ENCODE measurements at regions not wholly inside any gene's neighbourhood (a gene's known extent, or its start where the extent isn't known, plus 50 kb on each side); places are given as distances from the start of the nearest gene placed in this dataset.

- no peaks in the 10 kb centered on the region for H3K27me3 Mint-ChIP-seq (ENCODE audit: low read depth)
- H3K4me3 Mint-ChIP-seq (ENCODE audit: unreplicated experiment) = no peak overlapping the region
- TF ChIP-seq, protein P1, sequence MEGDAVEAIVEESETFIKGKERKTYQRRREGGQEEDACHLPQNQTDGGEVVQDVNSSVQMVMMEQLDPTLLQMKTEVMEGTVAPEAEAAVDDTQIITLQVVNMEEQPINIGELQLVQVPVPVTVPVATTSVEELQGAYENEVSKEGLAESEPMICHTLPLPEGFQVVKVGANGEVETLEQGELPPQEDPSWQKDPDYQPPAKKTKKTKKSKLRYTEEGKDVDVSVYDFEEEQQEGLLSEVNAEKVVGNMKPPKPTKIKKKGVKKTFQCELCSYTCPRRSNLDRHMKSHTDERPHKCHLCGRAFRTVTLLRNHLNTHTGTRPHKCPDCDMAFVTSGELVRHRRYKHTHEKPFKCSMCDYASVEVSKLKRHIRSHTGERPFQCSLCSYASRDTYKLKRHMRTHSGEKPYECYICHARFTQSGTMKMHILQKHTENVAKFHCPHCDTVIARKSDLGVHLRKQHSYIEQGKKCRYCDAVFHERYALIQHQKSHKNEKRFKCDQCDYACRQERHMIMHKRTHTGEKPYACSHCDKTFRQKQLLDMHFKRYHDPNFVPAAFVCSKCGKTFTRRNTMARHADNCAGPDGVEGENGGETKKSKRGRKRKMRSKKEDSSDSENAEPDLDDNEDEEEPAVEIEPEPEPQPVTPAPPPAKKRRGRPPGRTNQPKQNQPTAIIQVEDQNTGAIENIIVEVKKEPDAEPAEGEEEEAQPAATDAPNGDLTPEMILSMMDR (IDR thresholded peaks at IDR 0.05) = no peak
- no peaks in the 10 kb centered on the region for H3K9me3 Mint-ChIP-seq (ENCODE audit: low read depth)
- H3K4me1 Mint-ChIP-seq (ENCODE audit: low read depth) = peaks cover 14% of the 10 kb centered on the region
- no peaks in the 10 kb centered on the region for H3K36me3 Mint-ChIP-seq (ENCODE audit: low read depth)
- no peak for DNase-seq (ENCODE audit: low spot score)
- peak overlapping the region; percentile 54 for H3K27ac Mint-ChIP-seq (ENCODE audit: unreplicated experiment)
Observed at GRCh38 chr2:20141806-20142205, 83.1 kb downstream of the SDC1 start.

DNA sequence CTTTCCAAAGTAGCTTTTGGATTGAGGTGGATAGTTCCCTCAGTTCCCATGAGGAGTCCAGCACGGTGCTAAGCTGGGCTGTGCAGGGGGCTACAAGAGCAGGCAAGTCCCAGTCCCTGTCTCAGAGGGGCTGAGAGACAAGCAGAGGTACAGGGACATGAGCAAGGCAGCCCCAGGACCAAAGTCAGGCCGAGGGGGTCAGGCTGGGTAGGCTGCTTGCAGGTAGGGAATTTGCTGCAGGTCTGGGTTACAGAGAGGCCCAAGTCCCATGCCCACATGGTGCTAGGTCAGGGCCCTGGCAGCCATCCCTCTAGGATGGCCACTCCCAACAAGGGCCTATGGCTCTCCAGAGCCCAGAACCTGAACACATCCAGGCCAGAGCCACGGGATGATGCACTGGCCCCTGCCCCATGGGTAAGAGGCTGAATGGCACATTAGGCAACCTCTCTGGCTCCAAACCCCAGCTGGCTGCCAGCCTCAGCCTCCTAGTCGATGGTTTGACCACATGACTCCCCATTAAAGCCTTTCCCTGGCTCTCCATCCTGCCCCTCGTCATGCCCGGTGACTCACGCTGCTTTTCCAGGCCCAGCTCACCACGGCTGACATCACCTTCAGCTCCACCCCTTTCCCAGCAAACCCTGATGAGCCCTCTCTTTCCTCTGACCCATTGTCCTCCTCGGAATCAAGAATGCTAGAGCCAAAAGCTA is 83.7 kb downstream of the SDC1 start:
- Mint-ChIP-seq H3K4me3 (ENCODE audit: unreplicated experiment) (no peak overlapping the region), H3K27me3 (ENCODE audit: low read depth) (no peaks in the 10 kb centered on the region), H3K27ac (ENCODE audit: unreplicated experiment) (peak overlapping the region; percentile 54), H3K36me3 (ENCODE audit: low read depth) (no peaks in the 10 kb centered on the region), H3K9me3 (ENCODE audit: low read depth) (no peaks in the 10 kb centered on the region), H3K4me1 (ENCODE audit: low read depth) (peaks cover 13% of the 10 kb centered on the region)
- TF ChIP-seq, protein P1 (IDR thresholded peaks at IDR 0.05) = no peak
- DNase-seq (ENCODE audit: low spot score) = no peak

- no peaks in the 10 kb centered on the region for H3K36me3 Mint-ChIP-seq (ENCODE audit: low read depth)
- H3K27ac Mint-ChIP-seq (ENCODE audit: unreplicated experiment) = no peak overlapping the region
- peaks cover 14% of the 10 kb centered on the region for H3K4me1 Mint-ChIP-seq (ENCODE audit: low read depth)
- H3K4me3 Mint-ChIP-seq (ENCODE audit: unreplicated experiment) = no peak overlapping the region
- no peak for DNase-seq (ENCODE audit: low spot score)
- no peaks in the 10 kb centered on the region for H3K9me3 Mint-ChIP-seq (ENCODE audit: low read depth)
- TF ChIP-seq, protein P1 (IDR thresholded peaks at IDR 0.05) = no peak
- no peaks in the 10 kb centered on the region for H3K27me3 Mint-ChIP-seq (ENCODE audit: low read depth)
Observed at GRCh38 chr2:20140321-20141055, 84.4 kb downstream of the SDC1 start.

DNA sequence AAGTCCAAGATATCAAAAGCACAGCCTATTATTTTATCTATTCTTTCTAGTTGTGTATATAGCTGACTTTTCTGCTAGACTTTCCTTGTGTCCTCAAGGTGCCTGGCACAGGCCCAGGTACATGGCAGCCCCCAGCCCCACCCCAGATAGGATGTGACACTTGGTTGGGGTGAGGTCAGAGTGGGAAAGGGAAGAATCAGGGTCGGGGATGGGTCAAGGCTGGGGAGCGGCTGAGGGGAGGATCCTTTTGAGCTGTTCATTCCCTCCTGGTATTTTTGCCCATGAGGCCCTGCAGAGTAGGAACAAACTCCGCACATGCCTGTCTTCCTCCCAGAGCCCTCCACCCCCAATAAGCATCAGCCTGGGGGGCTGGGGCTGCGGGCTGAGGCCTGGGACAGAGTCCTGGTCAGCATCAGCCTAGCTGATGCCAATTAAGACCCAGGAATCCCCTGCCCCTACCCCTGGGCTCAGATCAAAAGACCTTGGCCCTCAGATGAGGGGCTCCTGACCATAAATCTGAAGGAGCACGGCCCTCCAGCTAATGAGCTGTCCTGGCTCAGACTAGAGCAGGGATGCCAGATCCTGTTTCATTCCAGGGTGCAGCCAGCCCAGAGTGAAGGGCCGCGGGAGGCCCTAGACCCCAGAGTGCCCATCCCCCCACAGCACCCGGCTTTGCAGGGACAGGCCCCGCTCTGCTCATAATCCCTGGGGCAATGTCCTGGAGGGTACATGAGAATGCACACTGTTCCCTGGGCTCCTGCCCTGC is 85.3 kb downstream of the SDC1 start:
- H3K4me3 Mint-ChIP-seq (ENCODE audit: unreplicated experiment) = no peak overlapping the region
- TF ChIP-seq, protein P1 (IDR thresholded peaks at IDR 0.05) = no peak
- no peaks in the 10 kb centered on the region for H3K27me3 Mint-ChIP-seq (ENCODE audit: low read depth)
- no peaks in the 10 kb centered on the region for H3K9me3 Mint-ChIP-seq (ENCODE audit: low read depth)
- no peak for DNase-seq (ENCODE audit: low spot score)
- no peaks in the 10 kb centered on the region for H3K36me3 Mint-ChIP-seq (ENCODE audit: low read depth)
- H3K4me1 Mint-ChIP-seq (ENCODE audit: low read depth) = peaks cover 18% of the 10 kb centered on the region
- H3K27ac Mint-ChIP-seq (ENCODE audit: unreplicated experiment) = no peak overlapping the region

GRCh38 chr2:20138696-20139095 is 86.2 kb downstream of the SDC1 start:
- Mint-ChIP-seq H3K27ac (ENCODE audit: unreplicated experiment) (no peak overlapping the region), H3K36me3 (ENCODE audit: low read depth) (no peaks in the 10 kb centered on the region), H3K4me3 (ENCODE audit: unreplicated experiment) (no peak overlapping the region), H3K27me3 (ENCODE audit: low read depth) (no peaks in the 10 kb centered on the region), H3K9me3 (ENCODE audit: low read depth) (no peaks in the 10 kb centered on the region), H3K4me1 (ENCODE audit: low read depth) (peaks cover 25% of the 10 kb centered on the region)
- no peak for DNase-seq (ENCODE audit: low spot score)
- TF ChIP-seq, protein P1 (IDR thresholded peaks at IDR 0.05) = no peak
